ENCODE measurements at regions not wholly inside any gene's neighbourhood (a gene's known extent, or its start where the extent isn't known, plus 50 kb on each side); places are given as distances from the start of the nearest gene placed in this dataset.

DNA sequence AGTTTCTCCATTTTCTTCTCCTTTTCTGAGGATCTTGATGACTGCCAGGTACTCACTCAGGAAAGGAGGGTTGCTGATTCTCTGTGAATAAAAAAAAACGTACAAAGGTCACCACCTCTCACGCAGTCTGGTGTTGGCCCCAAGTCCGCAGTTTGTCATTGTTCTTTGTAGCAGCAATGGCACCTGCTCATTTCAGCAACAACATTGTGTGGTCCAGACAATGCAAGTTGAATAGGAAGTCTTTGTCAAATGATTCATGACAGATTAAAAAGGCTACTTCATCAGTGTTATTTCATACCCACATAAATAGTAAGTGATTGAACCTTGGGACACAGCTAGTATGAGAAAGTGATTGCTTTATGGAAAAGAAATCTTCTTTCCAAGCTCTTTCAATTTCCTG is 653.5 kb upstream of the MGMT start:
- H3K4me3 ChIP-seq (replicated peaks; ENCODE audit: low read depth, low read length) = no peak overlapping the region
- TF ChIP-seq, protein P1, sequence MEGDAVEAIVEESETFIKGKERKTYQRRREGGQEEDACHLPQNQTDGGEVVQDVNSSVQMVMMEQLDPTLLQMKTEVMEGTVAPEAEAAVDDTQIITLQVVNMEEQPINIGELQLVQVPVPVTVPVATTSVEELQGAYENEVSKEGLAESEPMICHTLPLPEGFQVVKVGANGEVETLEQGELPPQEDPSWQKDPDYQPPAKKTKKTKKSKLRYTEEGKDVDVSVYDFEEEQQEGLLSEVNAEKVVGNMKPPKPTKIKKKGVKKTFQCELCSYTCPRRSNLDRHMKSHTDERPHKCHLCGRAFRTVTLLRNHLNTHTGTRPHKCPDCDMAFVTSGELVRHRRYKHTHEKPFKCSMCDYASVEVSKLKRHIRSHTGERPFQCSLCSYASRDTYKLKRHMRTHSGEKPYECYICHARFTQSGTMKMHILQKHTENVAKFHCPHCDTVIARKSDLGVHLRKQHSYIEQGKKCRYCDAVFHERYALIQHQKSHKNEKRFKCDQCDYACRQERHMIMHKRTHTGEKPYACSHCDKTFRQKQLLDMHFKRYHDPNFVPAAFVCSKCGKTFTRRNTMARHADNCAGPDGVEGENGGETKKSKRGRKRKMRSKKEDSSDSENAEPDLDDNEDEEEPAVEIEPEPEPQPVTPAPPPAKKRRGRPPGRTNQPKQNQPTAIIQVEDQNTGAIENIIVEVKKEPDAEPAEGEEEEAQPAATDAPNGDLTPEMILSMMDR (IDR thresholded peaks at IDR 0.05; ENCODE audit: low read depth, low read length, missing control alignments) = no peak
- no peak for DNase-seq (ENCODE audit: extremely low read depth, low read depth)

DNA sequence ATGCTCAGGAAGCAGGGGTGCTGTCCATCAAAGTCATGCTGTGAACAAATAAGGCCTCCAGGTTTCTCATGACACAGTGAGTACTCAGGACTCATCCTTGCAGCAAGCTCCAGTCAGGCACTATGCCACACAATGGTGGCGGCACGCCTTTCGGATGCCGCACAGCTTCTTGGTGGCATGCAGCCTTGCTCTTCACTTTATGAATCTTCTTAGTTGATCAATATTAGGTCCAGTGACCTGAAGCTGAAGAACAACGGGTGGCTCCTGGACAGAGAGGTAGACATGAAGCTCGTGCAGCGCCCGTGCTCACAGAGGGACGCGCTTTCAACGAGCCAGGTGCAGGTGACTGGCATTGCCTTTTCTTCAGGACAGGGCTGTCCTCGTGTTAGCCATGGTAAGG is 653.0 kb upstream of the MGMT start:
- TF ChIP-seq, protein P1 (IDR thresholded peaks at IDR 0.05; ENCODE audit: low read depth, low read length, missing control alignments) = no peak
- DNase-seq (ENCODE audit: extremely low read depth, low read depth) = no peak
- no peak overlapping the region for H3K4me3 ChIP-seq (replicated peaks; ENCODE audit: low read depth, low read length)

DNA sequence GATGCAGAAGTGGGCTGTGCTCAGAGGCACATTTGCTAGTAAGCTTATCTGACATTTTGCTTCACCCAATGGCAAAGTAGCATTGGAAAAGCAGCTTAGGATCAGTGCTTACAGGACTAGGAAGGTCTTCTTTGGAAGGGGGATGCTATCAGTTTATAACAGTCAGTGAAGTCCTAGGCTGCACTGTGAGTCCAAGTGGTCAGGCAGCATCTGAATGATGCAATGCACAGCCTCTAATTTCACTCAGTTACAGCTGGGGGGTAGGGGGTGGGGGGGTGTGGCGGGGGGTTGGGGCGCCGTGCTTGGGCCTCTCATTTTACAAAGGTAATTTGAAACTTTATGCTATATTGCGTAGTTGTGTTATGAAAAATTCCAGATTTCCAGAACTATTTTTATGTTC is 652.3 kb upstream of the MGMT start:
- TF ChIP-seq, protein P1 (IDR thresholded peaks at IDR 0.05; ENCODE audit: low read depth, low read length, missing control alignments) = no peak
- no peak overlapping the region for H3K4me3 ChIP-seq (replicated peaks; ENCODE audit: low read depth, low read length)
- no peak for DNase-seq (ENCODE audit: extremely low read depth, low read depth)

DNA sequence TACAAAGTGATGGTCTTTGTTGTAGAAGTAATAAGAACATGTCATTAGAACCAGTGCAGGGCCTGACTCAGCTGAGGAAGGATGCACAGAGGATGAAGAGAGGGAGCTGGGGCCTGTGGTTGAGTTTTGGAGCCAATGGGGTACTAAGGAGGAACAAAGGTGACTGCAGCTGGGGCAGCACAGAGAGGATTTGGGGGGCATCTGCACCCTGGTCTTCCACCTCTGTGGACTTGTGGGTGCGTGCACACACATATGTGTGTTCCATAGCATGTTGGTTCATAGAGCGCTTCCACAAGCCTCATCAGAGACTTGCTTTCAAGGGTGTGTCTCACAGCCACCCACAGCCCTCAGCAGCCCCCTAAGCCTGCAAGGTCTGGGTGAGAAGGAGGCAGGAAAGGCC is 650.3 kb upstream of the MGMT start:
- DNase-seq (ENCODE audit: extremely low read depth, low read depth) = no peak

DNA sequence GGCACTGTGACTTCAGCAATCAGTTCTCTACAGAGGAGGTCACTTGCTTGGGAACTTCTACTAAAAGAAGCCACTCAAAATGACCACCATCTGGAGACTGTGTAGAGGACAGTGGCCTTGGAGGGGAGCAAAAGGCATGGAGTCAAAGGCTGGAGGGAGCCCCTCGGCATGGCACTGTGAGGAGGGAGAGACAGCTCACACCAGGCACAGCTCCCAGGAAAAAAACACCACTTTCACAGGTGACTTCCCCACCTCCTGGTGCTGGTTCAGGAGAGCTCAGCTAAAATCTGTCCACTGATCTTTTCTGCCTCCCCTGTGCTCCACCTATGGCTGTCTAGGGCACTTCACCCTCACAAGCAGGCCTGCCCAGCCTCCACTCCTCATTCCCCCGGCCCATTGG is 649.4 kb upstream of the MGMT start:
- TF ChIP-seq, protein P1 (IDR thresholded peaks at IDR 0.05; ENCODE audit: low read depth, low read length, missing control alignments) = no peak
- DNase-seq (ENCODE audit: extremely low read depth, low read depth) = no peak
- no peak overlapping the region for H3K4me3 ChIP-seq (replicated peaks; ENCODE audit: low read depth, low read length)

More for the DNA sequence above, 650.3 kb upstream of the MGMT start:
- TF ChIP-seq, protein P1 (IDR thresholded peaks at IDR 0.05; ENCODE audit: low read depth, low read length, missing control alignments) = no peak
- no peak overlapping the region for H3K4me3 ChIP-seq (replicated peaks; ENCODE audit: low read depth, low read length)

DNA sequence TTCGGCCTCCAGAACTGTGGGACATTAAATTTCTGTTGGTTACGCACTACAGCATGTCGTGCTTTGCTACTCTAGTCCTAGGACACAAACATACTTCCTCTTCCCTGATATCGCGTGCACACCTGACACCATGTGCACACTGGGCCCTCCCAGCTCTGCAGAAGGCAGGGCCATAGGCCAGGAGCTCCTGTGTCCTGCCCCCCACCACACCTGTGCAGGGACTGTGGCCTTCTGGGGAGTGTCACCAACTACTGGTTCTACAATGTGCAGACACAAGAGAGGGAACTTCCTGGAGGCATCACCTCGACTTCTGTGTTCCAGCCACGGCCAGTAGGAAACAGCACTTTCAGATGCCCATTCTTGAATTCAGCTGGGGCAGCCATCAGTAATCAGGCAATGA is 646.4 kb upstream of the MGMT start:
- TF ChIP-seq, protein P1 (IDR thresholded peaks at IDR 0.05; ENCODE audit: low read depth, low read length, missing control alignments) = no peak
- no peak overlapping the region for H3K4me3 ChIP-seq (replicated peaks; ENCODE audit: low read depth, low read length)

DNA sequence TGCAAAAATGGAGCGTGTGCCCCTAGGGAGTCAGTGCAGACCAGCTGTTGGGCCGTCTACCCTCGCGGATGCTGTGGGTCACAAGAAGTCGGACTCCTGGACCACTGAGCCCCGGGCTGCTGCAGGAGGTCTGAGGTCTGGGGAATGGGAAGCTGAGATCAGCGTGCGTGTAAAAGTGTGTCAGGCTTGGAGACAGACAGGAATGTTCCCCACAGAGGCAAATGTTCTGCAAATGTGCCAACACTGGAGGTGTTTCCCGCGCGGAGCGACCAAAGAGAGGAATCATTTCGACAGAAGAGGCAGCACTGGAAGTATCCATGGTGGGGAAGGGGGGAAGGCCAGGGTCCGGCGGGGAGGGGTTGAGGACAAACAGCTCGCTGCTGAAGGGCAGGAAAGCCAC is 643.8 kb upstream of the MGMT start:
- DNase-seq (ENCODE audit: extremely low read depth, low read depth) = no peak
- TF ChIP-seq, protein P1 (IDR thresholded peaks at IDR 0.05; ENCODE audit: low read depth, low read length, missing control alignments) = no peak
- H3K4me3 ChIP-seq (replicated peaks; ENCODE audit: low read depth, low read length) = no peak overlapping the region

More for the DNA sequence above, 646.4 kb upstream of the MGMT start:
- DNase-seq (ENCODE audit: extremely low read depth, low read depth) = no peak

Data from HFF-Myc (cell line).